ENCODE measurements at regions not wholly inside any gene's neighbourhood (a gene's known extent, or its start where the extent isn't known, plus 50 kb on each side); places are given as distances from the start of the nearest gene placed in this dataset.

GRCh38 chr3:25262322-25262721 lies 165.7 kb upstream of the RARB start:
- no peak for DNase-seq

- DNase-seq: no peak
Observed at GRCh38 chr3:25265284-25265683, 162.8 kb upstream of the RARB start.

GRCh38 chr3:25266677-25267076 lies 161.4 kb upstream of the RARB start:
- no peak for DNase-seq

GRCh38 chr3:25272090-25272489 lies 156.0 kb upstream of the RARB start:
- DNase-seq: no peak

GRCh38 chr3:25273582-25274171 lies 154.4 kb upstream of the RARB start:
- DNase-seq: no peak

GRCh38 chr3:25277503-25277902 lies 150.6 kb upstream of the RARB start:
- DNase-seq: no peak

- no peak for DNase-seq
Observed at GRCh38 chr3:25281041-25281731, 146.9 kb upstream of the RARB start.

GRCh38 chr3:25281732-25282126 lies 146.3 kb upstream of the RARB start:
- DNase-seq: no peak

GRCh38 chr3:25283613-25284012 lies 144.4 kb upstream of the RARB start:
- DNase-seq: no peak

DNA sequence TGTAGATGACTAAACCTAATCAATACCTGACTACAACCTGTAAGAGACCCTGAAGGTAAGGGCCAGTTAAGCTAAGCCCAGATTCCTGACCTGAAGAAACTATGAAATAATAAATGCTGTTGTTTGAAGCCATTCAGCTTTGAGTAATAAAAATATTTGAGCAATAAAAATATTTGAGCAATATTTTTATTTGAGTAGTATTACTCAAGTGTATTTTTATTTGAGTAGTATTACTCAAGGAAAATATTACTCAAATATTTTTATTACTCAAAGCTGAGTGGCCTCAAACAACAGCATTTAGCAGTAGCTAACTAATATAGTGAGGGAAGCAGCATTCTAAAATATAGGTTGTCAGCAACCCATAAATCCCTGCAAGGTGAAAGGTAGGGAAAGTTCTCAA lies 143.8 kb upstream of the RARB start:
- DNase-seq: no peak

DNA sequence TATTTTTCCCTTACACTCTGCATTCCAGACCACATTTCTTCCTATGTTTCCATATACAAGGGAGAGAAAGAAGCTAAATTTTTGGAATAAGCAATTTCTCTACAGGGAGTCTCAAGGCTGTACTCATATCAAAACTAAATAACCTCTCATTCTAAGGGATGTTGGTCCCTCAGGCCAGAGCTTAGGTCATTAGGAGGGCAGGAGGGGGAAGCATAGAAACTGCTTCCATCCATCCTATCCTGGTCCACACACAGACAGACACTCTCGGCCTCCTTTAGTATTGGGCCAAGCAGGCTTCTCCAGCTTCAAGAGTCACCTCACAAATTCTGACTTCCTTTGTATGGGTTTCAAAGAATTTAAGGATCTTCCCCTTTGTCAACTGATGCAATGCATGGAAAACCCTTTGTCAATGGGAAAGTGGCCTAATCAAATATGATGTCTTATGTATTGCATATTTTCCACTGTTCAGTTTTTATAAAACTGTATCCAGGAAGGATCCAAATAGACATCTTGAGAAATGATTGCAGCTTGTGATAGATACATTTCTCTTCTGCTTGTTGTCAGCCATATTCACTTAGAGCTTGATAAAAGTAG lies 140.7 kb upstream of the RARB start:
- no peak for DNase-seq

GRCh38 chr3:25288413-25288812 lies 139.7 kb upstream of the RARB start:
- no peak for DNase-seq

- no peak for DNase-seq
Observed at GRCh38 chr3:25289156-25289555, 138.9 kb upstream of the RARB start.

DNA sequence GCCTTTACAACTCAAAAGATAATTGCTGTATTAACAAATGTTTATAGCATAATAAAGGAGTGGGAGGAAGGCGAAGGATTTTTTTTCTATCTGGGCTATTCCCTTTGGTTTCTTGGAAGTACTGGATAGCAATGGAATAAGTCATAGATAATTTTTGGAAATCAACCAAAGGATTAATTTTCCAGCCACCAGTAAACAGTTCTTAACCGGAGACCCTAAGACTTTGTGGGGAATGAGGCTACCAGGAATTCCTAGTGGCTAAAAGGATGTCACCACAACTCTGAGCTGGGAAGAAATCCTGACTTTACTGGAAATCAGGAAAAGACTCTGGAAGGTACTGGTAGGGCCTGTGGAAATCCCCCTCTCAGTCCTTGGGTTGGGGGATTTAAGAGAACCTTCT lies 138.4 kb upstream of the RARB start:
- no peak for DNase-seq

GRCh38 chr3:25291481-25291905 lies 136.6 kb upstream of the RARB start:
- no peak for DNase-seq

DNA sequence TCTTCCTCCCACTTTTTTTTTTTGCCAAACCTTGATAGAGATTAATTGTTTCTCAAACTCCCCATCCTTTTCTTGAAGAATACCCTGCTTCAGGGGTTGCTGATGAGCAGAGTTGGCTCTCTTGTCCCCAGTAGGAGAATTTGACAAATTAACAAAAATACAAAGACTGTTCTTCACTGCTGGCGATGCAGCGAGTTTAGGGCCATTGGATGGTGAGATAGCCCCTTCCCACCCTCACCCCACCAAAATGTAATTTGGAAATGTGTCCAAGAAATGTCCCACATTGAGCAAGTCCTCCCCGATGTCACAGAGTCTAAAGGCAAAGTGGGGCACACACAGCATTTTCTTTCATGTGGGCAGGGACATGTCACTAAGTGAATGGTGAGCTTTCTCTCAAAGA lies 136.0 kb upstream of the RARB start:
- DNase-seq: no peak

GRCh38 chr3:25292595-25292994 lies 135.5 kb upstream of the RARB start:
- DNase-seq: no peak

DNA sequence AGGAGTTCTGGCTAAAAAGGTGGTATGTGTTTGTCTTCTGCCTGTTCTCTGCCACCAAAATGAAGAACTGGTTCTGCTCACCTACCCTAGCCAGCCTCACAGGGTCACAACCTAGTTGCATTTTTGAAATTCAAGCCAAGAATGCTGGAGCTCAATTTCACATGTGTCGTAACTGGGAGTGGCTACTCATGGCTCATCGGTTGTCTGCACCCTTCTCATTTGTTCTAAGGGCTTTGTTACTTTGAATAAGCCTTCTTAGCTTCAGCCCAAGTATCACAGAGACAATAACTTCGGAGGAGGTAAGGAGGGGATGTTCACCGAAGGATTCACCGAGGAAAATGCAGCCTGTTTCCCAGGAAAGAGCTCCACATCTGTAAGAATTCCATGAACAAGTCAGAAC lies 134.3 kb upstream of the RARB start:
- DNase-seq: no peak

DNA sequence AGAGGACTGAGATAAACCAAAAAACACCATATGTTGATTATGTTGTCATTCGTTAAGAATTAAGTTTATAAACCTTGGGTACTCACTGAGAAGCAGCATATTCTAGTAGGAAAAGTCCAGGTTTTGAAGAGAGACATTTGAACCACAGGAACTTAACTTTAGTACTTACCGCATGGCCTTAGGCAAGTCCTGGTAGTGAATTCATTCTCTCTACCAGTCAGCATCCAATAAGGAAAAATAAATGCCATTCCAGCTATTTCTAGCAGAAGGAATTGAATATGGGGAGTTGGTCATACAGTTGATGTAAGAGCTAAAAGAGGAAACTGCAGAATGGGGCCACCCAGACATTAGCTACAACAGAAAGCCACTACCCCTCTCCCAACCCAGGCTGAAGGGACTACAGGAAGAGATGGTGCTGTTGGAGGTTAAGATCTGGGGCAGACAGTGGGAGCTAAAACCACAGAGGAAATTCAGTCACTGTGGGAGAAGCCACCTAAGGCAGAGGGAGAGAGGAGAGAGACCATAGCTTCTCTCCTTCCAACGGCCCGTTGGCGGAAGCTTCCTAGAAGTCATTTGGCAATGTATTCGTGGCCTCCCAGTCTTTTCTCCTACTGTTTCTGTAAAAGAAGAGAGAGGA lies 133.8 kb upstream of the RARB start:
- no peak for DNase-seq

GRCh38 chr3:25297667-25298585 lies 130.1 kb upstream of the RARB start:
- no peak for DNase-seq

GRCh38 chr3:25300141-25300540 lies 127.9 kb upstream of the RARB start:
- DNase-seq: no peak

DNA sequence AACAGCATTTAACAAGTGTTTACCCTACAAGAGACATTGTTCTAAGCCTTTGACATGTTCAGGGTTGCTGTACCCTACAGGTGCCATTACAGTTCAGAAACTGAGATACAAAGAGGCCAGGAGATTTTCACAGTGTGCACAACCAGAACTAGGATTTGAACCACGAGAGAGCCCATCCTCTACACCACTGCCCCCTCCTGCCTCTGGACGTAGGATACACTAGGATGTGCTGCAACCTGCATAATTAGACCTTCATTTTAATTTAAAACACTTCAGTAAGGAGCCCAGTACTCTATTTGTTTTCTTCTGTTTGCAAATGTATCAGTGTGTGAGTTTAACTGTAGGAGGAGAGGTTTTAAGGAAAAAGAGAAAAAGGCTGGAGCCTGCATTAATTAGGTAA lies 123.1 kb upstream of the RARB start:
- DNase-seq: no peak

DNA sequence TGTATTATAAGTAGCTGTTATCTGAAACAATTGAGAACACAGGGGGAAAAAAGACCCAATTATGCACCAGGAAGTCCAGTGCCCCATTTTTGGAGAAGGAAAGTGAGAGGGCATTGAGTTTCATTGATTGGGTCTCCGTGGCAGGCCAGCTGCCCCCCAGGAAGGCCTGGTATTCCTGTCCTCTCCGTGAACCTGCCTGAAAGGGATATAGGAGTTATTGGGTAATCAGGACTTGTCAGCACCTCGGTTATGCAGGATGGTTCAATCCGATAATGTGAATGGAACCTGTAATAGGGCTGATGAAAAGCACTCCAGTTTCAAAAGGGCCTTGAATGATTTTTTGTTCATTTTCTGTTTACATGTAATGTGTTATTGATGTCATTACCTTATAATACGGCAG lies 122.0 kb upstream of the RARB start:
- no peak for DNase-seq

All from activated naive CD4-positive, alpha-beta T cell treated with anti-CD3 and anti-CD28 coated beads, Interleukin-2, amount 50 U/mL, for 16 hours (primary cell).